Left renal cortex interstitium (tissue), 4 donors: ENCODE measurements at regions not wholly inside any gene's neighbourhood (a gene's known extent, or its start where the extent isn't known, plus 50 kb on each side); places are given as distances from the start of the nearest gene placed in this dataset.
"Not testable (repeated sequence)": the region's sequence is repeated elsewhere in the genome, so short reads cannot be mapped to it uniquely, and the experiment has no call there.

ENCODE experiments used
- DNase-seq, 4 donors: peaks; one replicate each; pipeline ENCODE4 v3.0.0-alpha.2; 2013; ENCODE audit warnings: low read depth in 4 of 4, low spot score in 2 of 4, missing footprints in 1 of 4

- no peak for DNase-seq
Measured at GRCh38 chr22:22714600-22715335, 70.4 kb downstream of the GGTLC2 start.

- DNase-seq: no peak
Measured at GRCh38 chr22:22716136-22716665, 71.8 kb downstream of the GGTLC2 start.

GRCh38 chr22:22717664-22718063, 73.2 kb downstream of the GGTLC2 start:
- DNase-seq: no peak

GRCh38 chr22:22720201-22720723, 75.8 kb downstream of the GGTLC2 start:
- peak in 1 of 4 donors; percentile 24 for DNase-seq

GRCh38 chr22:22720724-22721261, 76.4 kb downstream of the GGTLC2 start:
- DNase-seq: no peak

- peak in 2 of 4 donors; percentile 4 to 7 for DNase-seq
Measured at GRCh38 chr22:22721681-22722354, 77.4 kb downstream of the GGTLC2 start.

GRCh38 chr22:22728382-22728781, 84.0 kb downstream of the GGTLC2 start:
- DNase-seq: no peak

- DNase-seq: no peak
Measured at GRCh38 chr22:22730655-22731373, 86.4 kb downstream of the GGTLC2 start.

GRCh38 chr22:22731374-22731676, 86.9 kb downstream of the GGTLC2 start:
- no peak for DNase-seq

GRCh38 chr22:22733006-22733405, 88.6 kb downstream of the GGTLC2 start:
- DNase-seq: not testable (repeated sequence)

- DNase-seq: no peak
Measured at GRCh38 chr22:22733881-22734373, 89.5 kb downstream of the GGTLC2 start.

- DNase-seq: not testable (repeated sequence)
Measured at GRCh38 chr22:22734395-22735272, 90.2 kb downstream of the GGTLC2 start.

GRCh38 chr22:22735276-22735675, 90.9 kb downstream of the GGTLC2 start:
- DNase-seq: not testable (repeated sequence)

- DNase-seq: no peak
Measured at GRCh38 chr22:22735695-22736611, 91.5 kb downstream of the GGTLC2 start.

GRCh38 chr22:22737590-22737989, 93.2 kb downstream of the GGTLC2 start:
- no peak for DNase-seq

GRCh38 chr22:22738959-22739585, 94.7 kb downstream of the GGTLC2 start:
- DNase-seq: no peak

GRCh38 chr22:22740560-22741276, 96.3 kb downstream of the GGTLC2 start:
- DNase-seq: no peak

- DNase-seq: no peak
Measured at GRCh38 chr22:22741843-22742242, 97.4 kb downstream of the GGTLC2 start.
